GM12875 (cell line): ENCODE measurements at regions not wholly inside any gene's neighbourhood (a gene's known extent, or its start where the extent isn't known, plus 50 kb on each side); places are given as distances from the start of the nearest gene placed in this dataset.
A peak's percentile ranks its signal among the peaks of the same experiment; 100 is the strongest.

Experiments
- H3K4me3 ChIP-seq: one replicate; pipeline ENCODE4 v1.5.1; 2011; ENCODE audit warnings: low read depth, low read length, control low read depth
- TF ChIP-seq, protein P1 (sequence below): IDR thresholded peaks from 2 replicates; pipeline ENCODE4 v1.5.1; 2011; ENCODE audit warnings: low read depth, mild to moderate bottlenecking, control low read depth, inconsistent platforms, low read length, moderate library complexity, borderline replicate concordance; ENCODE audit not compliant: insufficient read depth

DNA sequence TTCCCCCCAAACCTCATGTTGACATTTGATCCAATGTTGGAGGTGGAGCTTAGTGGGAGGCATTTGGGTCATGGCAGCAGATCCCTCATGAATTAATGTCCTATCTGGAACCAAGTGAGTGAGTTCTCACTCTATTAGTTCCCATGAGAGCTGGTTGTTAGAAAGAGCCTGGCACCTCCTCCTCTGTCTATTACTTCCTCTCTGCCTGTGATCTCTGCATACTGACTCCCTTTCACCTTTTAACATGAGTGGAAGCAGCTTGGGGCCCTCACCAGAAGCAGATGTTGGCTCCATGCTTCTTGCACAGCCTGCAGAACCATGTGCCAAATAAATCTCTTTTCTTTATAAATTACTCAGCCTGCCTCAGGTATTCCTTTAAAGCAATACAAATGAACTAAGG, 127.3 kb upstream of the RALGAPA2 start:
- H3K4me3 ChIP-seq, result no peak overlapping the region
- TF ChIP-seq, protein P1, sequence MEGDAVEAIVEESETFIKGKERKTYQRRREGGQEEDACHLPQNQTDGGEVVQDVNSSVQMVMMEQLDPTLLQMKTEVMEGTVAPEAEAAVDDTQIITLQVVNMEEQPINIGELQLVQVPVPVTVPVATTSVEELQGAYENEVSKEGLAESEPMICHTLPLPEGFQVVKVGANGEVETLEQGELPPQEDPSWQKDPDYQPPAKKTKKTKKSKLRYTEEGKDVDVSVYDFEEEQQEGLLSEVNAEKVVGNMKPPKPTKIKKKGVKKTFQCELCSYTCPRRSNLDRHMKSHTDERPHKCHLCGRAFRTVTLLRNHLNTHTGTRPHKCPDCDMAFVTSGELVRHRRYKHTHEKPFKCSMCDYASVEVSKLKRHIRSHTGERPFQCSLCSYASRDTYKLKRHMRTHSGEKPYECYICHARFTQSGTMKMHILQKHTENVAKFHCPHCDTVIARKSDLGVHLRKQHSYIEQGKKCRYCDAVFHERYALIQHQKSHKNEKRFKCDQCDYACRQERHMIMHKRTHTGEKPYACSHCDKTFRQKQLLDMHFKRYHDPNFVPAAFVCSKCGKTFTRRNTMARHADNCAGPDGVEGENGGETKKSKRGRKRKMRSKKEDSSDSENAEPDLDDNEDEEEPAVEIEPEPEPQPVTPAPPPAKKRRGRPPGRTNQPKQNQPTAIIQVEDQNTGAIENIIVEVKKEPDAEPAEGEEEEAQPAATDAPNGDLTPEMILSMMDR, result no peak

DNA sequence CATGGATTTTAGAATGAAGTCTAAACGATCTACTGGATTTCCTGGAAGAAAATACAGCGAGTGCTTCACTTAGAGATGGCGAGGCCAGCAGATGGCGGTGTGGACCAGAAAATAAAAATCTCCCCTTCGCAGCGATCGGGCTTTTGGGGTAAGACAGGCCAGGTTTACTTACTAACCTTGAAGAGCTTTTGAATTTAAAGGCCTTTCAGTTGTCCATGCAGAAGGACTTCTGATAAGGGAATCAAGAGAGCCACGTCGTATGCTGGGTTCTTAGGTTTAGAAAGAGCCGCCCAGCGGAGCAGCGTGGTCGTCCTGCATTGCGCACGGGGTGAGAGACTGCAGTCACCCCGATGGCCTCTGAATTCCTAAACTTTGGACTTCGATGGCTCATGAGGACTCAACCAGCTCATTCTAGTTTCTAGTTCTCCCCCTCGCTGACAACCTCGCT, 125.2 kb upstream of the RALGAPA2 start:
- H3K4me3 ChIP-seq, result no peak overlapping the region
- TF ChIP-seq, protein P1, result peak; percentile 47; the same call in 1 of the 2 replicates

DNA sequence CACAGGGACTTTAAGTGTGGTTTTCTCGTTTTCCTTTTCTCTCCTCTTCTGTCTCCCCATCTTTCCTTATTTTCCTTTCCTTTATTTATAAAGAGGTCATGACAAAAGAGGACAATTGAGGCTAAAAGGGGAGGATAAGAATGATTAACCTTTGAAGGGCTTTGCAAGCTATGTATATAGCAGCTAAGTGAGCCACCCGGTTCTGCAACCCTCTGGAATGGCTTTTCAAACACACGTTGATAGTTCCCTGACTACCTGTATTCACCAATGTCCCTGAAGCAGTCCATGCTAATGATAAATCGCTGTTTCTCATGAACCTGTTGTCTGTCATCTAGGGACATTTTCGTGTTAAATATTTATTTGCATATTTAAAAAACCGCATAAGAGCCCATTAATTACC, 124.4 kb upstream of the RALGAPA2 start:
- TF ChIP-seq, protein P1, result no peak
- no peak overlapping the region for H3K4me3 ChIP-seq

DNA sequence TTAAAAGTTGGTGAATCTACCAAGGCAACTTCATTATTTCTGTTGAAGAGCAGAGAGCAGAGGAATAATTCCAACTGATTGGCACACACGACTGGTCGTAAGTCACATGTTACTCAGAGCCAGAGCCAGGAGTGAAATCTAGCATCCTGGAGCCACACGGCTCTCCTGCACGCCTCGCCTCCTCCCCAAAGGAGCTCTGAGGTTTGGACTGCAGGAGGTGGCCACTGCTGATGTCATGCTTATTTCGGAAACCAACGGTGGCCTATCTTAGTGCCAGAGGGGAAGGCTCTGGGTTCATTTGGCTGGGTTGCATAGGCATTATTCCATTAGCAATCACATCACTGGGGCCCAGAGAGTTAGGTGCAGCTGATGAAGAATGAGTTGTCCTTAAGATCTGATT, 123.5 kb upstream of the RALGAPA2 start:
- H3K4me3 ChIP-seq, result no peak overlapping the region
- TF ChIP-seq, protein P1, result no peak

DNA sequence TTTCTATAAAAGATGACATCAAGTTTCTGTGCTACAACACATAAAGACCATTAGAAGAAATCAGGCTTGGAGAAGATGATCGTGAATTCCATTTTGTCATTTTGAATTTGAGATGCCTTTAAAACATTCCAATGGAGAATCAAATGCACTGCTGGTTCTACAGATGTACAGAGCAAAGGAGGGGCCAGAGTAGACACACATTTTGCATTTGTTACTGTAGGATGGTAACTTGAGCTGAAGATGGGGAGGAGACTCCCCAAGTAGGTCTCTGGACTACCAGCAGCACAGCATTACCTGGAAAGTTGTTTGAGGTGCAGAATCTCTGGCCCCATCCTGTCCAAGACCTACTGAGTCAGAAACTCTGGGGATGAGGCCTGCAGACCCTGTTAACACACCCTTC, 121.6 kb upstream of the RALGAPA2 start:
- TF ChIP-seq, protein P1, result no peak
- no peak overlapping the region for H3K4me3 ChIP-seq

DNA sequence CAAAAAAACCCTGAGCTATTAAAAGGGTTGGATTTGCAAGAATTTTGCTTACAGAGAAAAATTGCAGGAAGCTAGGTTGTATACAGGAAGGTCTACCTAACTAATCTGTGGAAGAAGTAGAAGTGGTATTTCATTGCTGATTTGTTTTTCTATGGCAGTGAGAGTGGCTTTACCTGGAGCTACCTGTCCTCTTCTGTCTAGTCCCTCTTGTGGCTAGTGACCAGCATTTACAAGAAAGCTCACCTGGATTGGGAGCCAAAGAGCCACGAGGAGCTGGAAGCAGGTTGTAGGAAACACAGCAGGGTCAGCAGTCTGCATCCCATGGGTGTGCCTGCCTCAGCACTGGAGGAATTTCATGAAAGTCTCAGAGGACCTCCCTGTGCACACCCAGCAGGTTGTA, 120.3 kb upstream of the RALGAPA2 start:
- H3K4me3 ChIP-seq, result no peak overlapping the region
- TF ChIP-seq, protein P1, result no peak

DNA sequence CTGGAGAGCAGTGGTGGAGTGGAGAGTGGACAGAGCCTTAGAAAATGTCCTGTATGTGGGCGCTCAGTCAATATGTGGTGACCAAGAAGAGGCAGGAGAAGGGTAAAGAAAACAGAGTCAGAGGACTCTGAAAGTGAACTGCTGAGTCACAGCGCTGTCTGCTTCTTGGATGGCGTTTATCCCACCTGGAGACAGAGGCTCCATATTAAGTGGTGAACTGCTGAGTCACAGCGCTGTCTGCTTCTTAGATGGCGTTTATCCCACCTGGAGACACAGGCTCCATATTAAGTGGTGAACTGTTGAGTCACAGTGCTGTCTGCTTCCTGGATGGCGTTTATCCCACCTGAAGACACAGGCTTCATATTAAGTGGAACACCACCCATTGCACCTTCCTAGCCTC, 119.3 kb upstream of the RALGAPA2 start:
- H3K4me3 ChIP-seq, result no peak overlapping the region
- TF ChIP-seq, protein P1, result no peak
